SU-DHL-6 (cell line): ENCODE measurements at regions not wholly inside any gene's neighbourhood (a gene's known extent, or its start where the extent isn't known, plus 50 kb on each side); places are given as distances from the start of the nearest gene placed in this dataset.

Experiments
- H2AFZ ChIP-seq: fragments of 200-600 bp; sonication (generic); 2 replicates; pipeline ENCODE4 v1.6.1; 2014; ENCODE audit warnings: low read depth, mild to moderate bottlenecking, moderate library complexity, mixed read lengths, antibody characterized with exemption, low read length; ENCODE audit not compliant: severe bottlenecking
- H3F3A ChIP-seq: fragments of 200-600 bp; shearing (Covaris generic); 2 replicates; pipeline ENCODE4 v1.6.0; 2016; ENCODE audit warnings: antibody characterized with exemption, mild to moderate bottlenecking; ENCODE audit not compliant: insufficient read depth
- H3K27ac ChIP-seq: fragments of 200-600 bp; sonication (generic); 2 replicates; pipeline ENCODE4 v1.5.1; 2016; ENCODE audit warnings: low read depth, mild to moderate bottlenecking, low read length, moderate library complexity, mixed read lengths
- H3K27me3 ChIP-seq: fragments of 200-600 bp; sonication (generic), shearing (Covaris generic); 2 replicates; pipeline ENCODE4 v1.6.0; 2014; ENCODE audit warnings: mild to moderate bottlenecking, low read length
- H3K36me3 ChIP-seq: fragments of 200-600 bp; sonication (generic); 2 replicates; pipeline ENCODE4 v1.6.1; 2014; ENCODE audit warnings: mild to moderate bottlenecking, low read length, mixed read lengths
- H3K4me2 ChIP-seq: fragments of 300-600, 200-600 bp; shearing (Covaris generic), sonication (generic); 2 replicates; pipeline ENCODE4 v1.6.0; 2014; ENCODE audit warnings: low read length, low read depth, mild to moderate bottlenecking; ENCODE audit not compliant: poor library complexity, severe bottlenecking
- H3K4me3 ChIP-seq: fragments of 200-600 bp; sonication (generic); 2 replicates; pipeline ENCODE4 v1.5.1; 2014; ENCODE audit warnings: antibody characterized with exemption, low read length, mild to moderate bottlenecking, mixed read lengths; ENCODE audit not compliant: insufficient read depth, poor library complexity, severe bottlenecking
- H3K79me2 ChIP-seq: fragments of 200-600 bp; sonication (generic); 2 replicates; pipeline ENCODE4 v1.6.1; 2014; ENCODE audit warnings: mild to moderate bottlenecking, low read length, moderate library complexity; ENCODE audit not compliant: insufficient read depth
- H3K9ac ChIP-seq: fragments of 200-600 bp; sonication (generic); 2 replicates; pipeline ENCODE4 v1.7.0; 2014; ENCODE audit warnings: mild to moderate bottlenecking, low read length
- H3K9me2 ChIP-seq: fragments of 200-600 bp; sonication (generic); replicated peaks from 2 replicates; pipeline ENCODE4 v1.6.1; 2014; ENCODE audit warnings: low read length; ENCODE audit not compliant: insufficient read depth
- H3K9me3 ChIP-seq: fragments of 200-600 bp; sonication (generic); 2 replicates; pipeline ENCODE4 v1.6.1; 2014; ENCODE audit warnings: low read length, mixed read lengths; ENCODE audit not compliant: insufficient read depth
- H4K20me1 ChIP-seq: fragments of 200-600 bp; sonication (generic); 2 replicates; pipeline ENCODE4 v1.6.1; 2014; ENCODE audit warnings: low read depth, mild to moderate bottlenecking, antibody characterized with exemption, low read length, moderate library complexity, mixed read lengths
- EZH2phosphoT487 ChIP-seq: fragments of 200-600 bp; sonication (generic), shearing (Covaris generic); conservative IDR thresholded peaks from 2 replicates; pipeline ENCODE4 v1.6.1; 2018; ENCODE audit warnings: mild to moderate bottlenecking, antibody characterized with exemption, low read length, moderate library complexity, mixed read lengths
- TF ChIP-seq, protein P1 (sequence below): fragments of 200-600 bp; sonication (generic); IDR thresholded peaks from one replicate; pipeline ENCODE4 v1.5.1; 2017; ENCODE audit warnings: antibody characterized with exemption, mild to moderate bottlenecking, low read length, moderate library complexity; ENCODE audit not compliant: insufficient read depth, poor library complexity, severe bottlenecking

- Histone ChIP-seq H2AFZ (no peak overlapping the region), H3K4me3 (no peak overlapping the region), H3K9me3 (no peaks in the 10 kb centered on the region), H3K9me2 (no peaks in the 10 kb centered on the region), H3K27me3 (no peaks in the 10 kb centered on the region), H3K9ac (no peak overlapping the region), H3K36me3 (no peaks in the 10 kb centered on the region), H3K79me2 (no peaks in the 10 kb centered on the region), H4K20me1 (no peaks in the 10 kb centered on the region), H3K27ac (no peak overlapping the region), H3F3A (no peaks in the 10 kb centered on the region), H3K4me2 (no peak overlapping the region)
- TF ChIP-seq, protein P1, sequence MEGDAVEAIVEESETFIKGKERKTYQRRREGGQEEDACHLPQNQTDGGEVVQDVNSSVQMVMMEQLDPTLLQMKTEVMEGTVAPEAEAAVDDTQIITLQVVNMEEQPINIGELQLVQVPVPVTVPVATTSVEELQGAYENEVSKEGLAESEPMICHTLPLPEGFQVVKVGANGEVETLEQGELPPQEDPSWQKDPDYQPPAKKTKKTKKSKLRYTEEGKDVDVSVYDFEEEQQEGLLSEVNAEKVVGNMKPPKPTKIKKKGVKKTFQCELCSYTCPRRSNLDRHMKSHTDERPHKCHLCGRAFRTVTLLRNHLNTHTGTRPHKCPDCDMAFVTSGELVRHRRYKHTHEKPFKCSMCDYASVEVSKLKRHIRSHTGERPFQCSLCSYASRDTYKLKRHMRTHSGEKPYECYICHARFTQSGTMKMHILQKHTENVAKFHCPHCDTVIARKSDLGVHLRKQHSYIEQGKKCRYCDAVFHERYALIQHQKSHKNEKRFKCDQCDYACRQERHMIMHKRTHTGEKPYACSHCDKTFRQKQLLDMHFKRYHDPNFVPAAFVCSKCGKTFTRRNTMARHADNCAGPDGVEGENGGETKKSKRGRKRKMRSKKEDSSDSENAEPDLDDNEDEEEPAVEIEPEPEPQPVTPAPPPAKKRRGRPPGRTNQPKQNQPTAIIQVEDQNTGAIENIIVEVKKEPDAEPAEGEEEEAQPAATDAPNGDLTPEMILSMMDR: no peak
- no peak for TF ChIP-seq EZH2phosphoT487
Observed at GRCh38 chr3:101063401-101063800, 70.2 kb upstream of the ABI3BP start.

GRCh38 chr3:101061312-101061711 is 68.1 kb upstream of the ABI3BP start:
- H3K79me2 ChIP-seq: no peaks in the 10 kb centered on the region
- H3K9ac ChIP-seq: no peak overlapping the region
- H3K4me2 ChIP-seq: no peak overlapping the region
- H3K36me3 ChIP-seq: no peaks in the 10 kb centered on the region
- H3K27me3 ChIP-seq: no peaks in the 10 kb centered on the region
- TF ChIP-seq, protein P1: no peak
- no peak for TF ChIP-seq EZH2phosphoT487
- no peak overlapping the region for H3K4me3 ChIP-seq
- H2AFZ ChIP-seq: no peak overlapping the region
- H3K9me3 ChIP-seq: no peaks in the 10 kb centered on the region
- H3F3A ChIP-seq: no peaks in the 10 kb centered on the region
- H3K9me2 ChIP-seq: no peaks in the 10 kb centered on the region
- H3K27ac ChIP-seq: no peak overlapping the region
- no peaks in the 10 kb centered on the region for H4K20me1 ChIP-seq

DNA sequence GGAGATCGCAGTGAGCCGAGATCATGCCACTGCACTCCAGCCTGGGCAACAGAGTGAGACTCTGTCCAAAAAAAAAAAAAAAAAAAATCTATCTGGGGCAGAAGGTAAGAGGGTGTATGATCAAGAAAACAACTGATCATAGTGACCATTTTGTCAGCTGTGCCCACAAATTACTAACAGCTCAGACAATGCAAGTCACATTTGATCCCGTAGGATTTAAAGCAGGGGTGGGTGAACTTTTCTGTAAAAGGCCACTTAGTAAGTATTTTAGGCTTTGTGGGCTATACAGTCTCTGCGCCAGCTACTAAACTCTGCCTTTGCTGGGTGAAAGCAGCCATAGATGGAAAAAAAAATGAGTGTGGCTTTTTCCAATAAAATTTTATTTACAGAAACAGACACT is 57.6 kb upstream of the ABI3BP start:
- TF ChIP-seq, protein P1: no peak
- no peak for TF ChIP-seq EZH2phosphoT487
- H3K4me3 ChIP-seq: no peak overlapping the region

More for the DNA sequence above, 57.6 kb upstream of the ABI3BP start:
- Histone ChIP-seq H2AFZ (no peak overlapping the region), H3K36me3 (no peaks in the 10 kb centered on the region), H3K27ac (no peak overlapping the region), H4K20me1 (no peaks in the 10 kb centered on the region), H3K4me2 (no peak overlapping the region), H3K9ac (no peak overlapping the region), H3K9me2 (no peaks in the 10 kb centered on the region), H3F3A (no peaks in the 10 kb centered on the region), H3K9me3 (no peaks in the 10 kb centered on the region), H3K27me3 (no peaks in the 10 kb centered on the region), H3K79me2 (no peaks in the 10 kb centered on the region)
